ENCODE measurements at regions not wholly inside any gene's neighbourhood (a gene's known extent, or its start where the extent isn't known, plus 50 kb on each side); places are given as distances from the start of the nearest gene placed in this dataset.

DNA sequence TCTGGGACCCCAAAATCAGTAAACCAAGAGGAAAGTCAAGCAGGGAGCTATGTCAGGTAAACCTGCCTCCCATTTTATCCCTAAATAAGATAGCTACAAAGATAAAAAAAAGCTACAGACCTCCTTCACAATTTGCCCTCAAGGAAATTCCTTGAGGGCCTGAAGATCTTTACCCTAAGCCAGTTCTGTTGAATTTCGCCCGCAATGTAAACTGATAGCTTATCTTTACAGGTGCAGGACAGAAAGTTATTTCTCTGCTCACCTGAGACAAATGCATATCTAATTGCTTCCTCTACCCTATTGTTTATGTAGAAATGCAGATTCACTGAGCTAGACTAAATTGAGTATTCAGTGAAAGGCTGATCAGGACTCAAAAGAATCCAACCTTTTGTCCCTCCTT, 153.4 kb upstream of the CHRM3 start:
- Histone ChIP-seq H3K27ac (ENCODE audit: low read depth, low read length) (no peak overlapping the region), H3K4me2 (ENCODE audit: low read depth, low read length, poor library complexity, severe bottlenecking) (no peak overlapping the region), H3K9ac (ENCODE audit: low read length) (no peak overlapping the region), H2AFZ (ENCODE audit: low read depth, low read length, severe bottlenecking) (no peak overlapping the region), H3K9me3 (ENCODE audit: insufficient read depth, low read length) (no peaks in the 10 kb centered on the region), H3F3A (ENCODE audit: insufficient read depth) (no peaks in the 10 kb centered on the region), H3K79me2 (ENCODE audit: insufficient read depth, low read length) (no peaks in the 10 kb centered on the region), H4K20me1 (ENCODE audit: low read depth, low read length) (no peaks in the 10 kb centered on the region), H3K9me2 (replicated peaks; ENCODE audit: insufficient read depth, low read length) (no peaks in the 10 kb centered on the region), H3K4me3 (ENCODE audit: insufficient read depth, low read length, poor library complexity, severe bottlenecking) (no peak overlapping the region), H3K27me3 (ENCODE audit: low read length) (no peaks in the 10 kb centered on the region), H3K36me3 (ENCODE audit: low read length) (no peaks in the 10 kb centered on the region)
- no peak for TF ChIP-seq EZH2phosphoT487 (conservative IDR thresholded peaks at IDR 0.05; ENCODE audit: low read length)
- TF ChIP-seq, protein P1, sequence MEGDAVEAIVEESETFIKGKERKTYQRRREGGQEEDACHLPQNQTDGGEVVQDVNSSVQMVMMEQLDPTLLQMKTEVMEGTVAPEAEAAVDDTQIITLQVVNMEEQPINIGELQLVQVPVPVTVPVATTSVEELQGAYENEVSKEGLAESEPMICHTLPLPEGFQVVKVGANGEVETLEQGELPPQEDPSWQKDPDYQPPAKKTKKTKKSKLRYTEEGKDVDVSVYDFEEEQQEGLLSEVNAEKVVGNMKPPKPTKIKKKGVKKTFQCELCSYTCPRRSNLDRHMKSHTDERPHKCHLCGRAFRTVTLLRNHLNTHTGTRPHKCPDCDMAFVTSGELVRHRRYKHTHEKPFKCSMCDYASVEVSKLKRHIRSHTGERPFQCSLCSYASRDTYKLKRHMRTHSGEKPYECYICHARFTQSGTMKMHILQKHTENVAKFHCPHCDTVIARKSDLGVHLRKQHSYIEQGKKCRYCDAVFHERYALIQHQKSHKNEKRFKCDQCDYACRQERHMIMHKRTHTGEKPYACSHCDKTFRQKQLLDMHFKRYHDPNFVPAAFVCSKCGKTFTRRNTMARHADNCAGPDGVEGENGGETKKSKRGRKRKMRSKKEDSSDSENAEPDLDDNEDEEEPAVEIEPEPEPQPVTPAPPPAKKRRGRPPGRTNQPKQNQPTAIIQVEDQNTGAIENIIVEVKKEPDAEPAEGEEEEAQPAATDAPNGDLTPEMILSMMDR (IDR thresholded peaks at IDR 0.05; ENCODE audit: insufficient read depth, low read length, poor library complexity, severe bottlenecking) = no peak

DNA sequence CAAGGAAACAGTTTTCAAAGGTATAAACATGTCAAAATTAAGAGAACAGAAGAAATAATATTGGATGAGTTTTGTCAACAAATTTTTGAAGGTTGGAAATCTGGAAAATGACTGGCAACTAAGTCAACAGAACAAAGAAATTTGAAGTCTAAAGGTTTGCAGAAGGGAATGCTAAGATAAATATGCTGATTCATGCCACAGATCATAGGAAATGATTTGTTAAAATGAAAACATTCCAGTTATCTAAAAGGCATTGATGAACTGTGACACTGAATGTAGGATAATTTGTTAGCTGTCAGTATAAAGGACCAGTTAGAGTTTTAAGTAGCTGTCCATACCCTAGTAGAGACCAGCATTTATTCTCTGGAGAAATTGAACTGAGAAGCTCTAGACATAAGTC, 157.9 kb upstream of the CHRM3 start:
- Histone ChIP-seq H2AFZ (ENCODE audit: low read depth, low read length, severe bottlenecking) (no peak overlapping the region), H3K9me3 (ENCODE audit: insufficient read depth, low read length) (no peaks in the 10 kb centered on the region), H3K4me2 (ENCODE audit: low read depth, low read length, poor library complexity, severe bottlenecking) (no peak overlapping the region), H4K20me1 (ENCODE audit: low read depth, low read length) (no peaks in the 10 kb centered on the region), H3K79me2 (ENCODE audit: insufficient read depth, low read length) (no peaks in the 10 kb centered on the region), H3K9me2 (replicated peaks; ENCODE audit: insufficient read depth, low read length) (no peaks in the 10 kb centered on the region), H3K4me3 (ENCODE audit: insufficient read depth, low read length, poor library complexity, severe bottlenecking) (no peak overlapping the region), H3K27me3 (ENCODE audit: low read length) (no peaks in the 10 kb centered on the region), H3K27ac (ENCODE audit: low read depth, low read length) (no peak overlapping the region), H3K9ac (ENCODE audit: low read length) (no peak overlapping the region), H3F3A (ENCODE audit: insufficient read depth) (no peaks in the 10 kb centered on the region), H3K36me3 (ENCODE audit: low read length) (no peaks in the 10 kb centered on the region)
- TF ChIP-seq, protein P1 (IDR thresholded peaks at IDR 0.05; ENCODE audit: insufficient read depth, low read length, poor library complexity, severe bottlenecking) = no peak
- TF ChIP-seq EZH2phosphoT487 (conservative IDR thresholded peaks at IDR 0.05; ENCODE audit: low read length) = no peak

DNA sequence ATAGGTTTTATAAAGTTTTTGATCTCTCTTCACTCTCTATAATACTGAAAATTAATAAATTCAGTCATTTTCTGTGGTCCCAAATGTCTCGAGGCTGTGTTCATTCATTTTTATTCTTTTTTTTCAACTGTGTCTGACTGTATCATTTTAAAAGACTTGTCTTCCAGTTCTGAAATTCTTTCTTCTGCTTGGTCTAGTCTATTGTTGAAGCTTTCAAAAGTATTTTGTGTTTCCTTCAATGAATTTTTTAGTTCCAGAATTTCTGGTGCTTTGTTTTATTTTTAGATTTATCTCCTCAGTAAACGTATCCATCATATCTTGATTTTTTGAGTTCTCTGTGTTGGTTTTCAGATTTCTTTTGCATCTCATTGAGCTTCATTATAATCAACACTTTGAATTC, 161.0 kb upstream of the CHRM3 start:
- H3K27me3 ChIP-seq (ENCODE audit: low read length) = no peaks in the 10 kb centered on the region
- no peaks in the 10 kb centered on the region for H3K79me2 ChIP-seq (ENCODE audit: insufficient read depth, low read length)
- H3F3A ChIP-seq (ENCODE audit: insufficient read depth) = no peaks in the 10 kb centered on the region
- H3K27ac ChIP-seq (ENCODE audit: low read depth, low read length) = no peak overlapping the region
- no peak overlapping the region for H2AFZ ChIP-seq (ENCODE audit: low read depth, low read length, severe bottlenecking)
- H3K9me2 ChIP-seq (replicated peaks; ENCODE audit: insufficient read depth, low read length) = no peaks in the 10 kb centered on the region
- no peak overlapping the region for H3K4me3 ChIP-seq (ENCODE audit: insufficient read depth, low read length, poor library complexity, severe bottlenecking)
- H3K36me3 ChIP-seq (ENCODE audit: low read length) = no peaks in the 10 kb centered on the region
- no peaks in the 10 kb centered on the region for H4K20me1 ChIP-seq (ENCODE audit: low read depth, low read length)
- TF ChIP-seq EZH2phosphoT487 (conservative IDR thresholded peaks at IDR 0.05; ENCODE audit: low read length) = no peak
- TF ChIP-seq, protein P1 (IDR thresholded peaks at IDR 0.05; ENCODE audit: insufficient read depth, low read length, poor library complexity, severe bottlenecking) = no peak
- no peak overlapping the region for H3K9ac ChIP-seq (ENCODE audit: low read length)
- no peak overlapping the region for H3K4me2 ChIP-seq (ENCODE audit: low read depth, low read length, poor library complexity, severe bottlenecking)
- H3K9me3 ChIP-seq (ENCODE audit: insufficient read depth, low read length) = no peaks in the 10 kb centered on the region

DNA sequence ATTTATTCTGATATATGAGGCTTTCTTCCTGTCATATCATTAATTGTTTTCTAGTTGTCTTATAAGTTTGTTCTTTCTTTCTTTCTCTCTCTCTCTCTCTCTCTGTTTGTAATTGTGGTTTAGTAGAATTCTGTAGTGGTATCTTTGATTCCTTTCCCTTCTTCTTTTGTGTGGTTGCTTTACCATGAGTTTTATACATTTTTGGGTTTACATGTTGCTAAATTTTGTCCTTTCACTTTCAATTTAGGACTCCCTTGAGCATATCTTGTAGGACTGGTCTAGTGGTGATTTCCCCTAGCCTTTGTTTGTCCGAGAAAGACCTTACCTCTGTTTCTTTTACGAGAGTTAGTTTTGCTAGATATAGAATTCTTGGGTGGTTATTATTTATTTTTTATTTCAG, 162.3 kb upstream of the CHRM3 start:
- Histone ChIP-seq H3K9me2 (replicated peaks; ENCODE audit: insufficient read depth, low read length) (no peaks in the 10 kb centered on the region), H3K4me3 (ENCODE audit: insufficient read depth, low read length, poor library complexity, severe bottlenecking) (no peak overlapping the region), H3K36me3 (ENCODE audit: low read length) (no peaks in the 10 kb centered on the region), H3F3A (ENCODE audit: insufficient read depth) (no peaks in the 10 kb centered on the region), H3K27ac (ENCODE audit: low read depth, low read length) (no peak overlapping the region), H3K4me2 (ENCODE audit: low read depth, low read length, poor library complexity, severe bottlenecking) (no peak overlapping the region), H3K9ac (ENCODE audit: low read length) (no peak overlapping the region), H3K9me3 (ENCODE audit: insufficient read depth, low read length) (no peaks in the 10 kb centered on the region), H4K20me1 (ENCODE audit: low read depth, low read length) (no peaks in the 10 kb centered on the region), H3K79me2 (ENCODE audit: insufficient read depth, low read length) (no peaks in the 10 kb centered on the region), H3K27me3 (ENCODE audit: low read length) (no peaks in the 10 kb centered on the region), H2AFZ (ENCODE audit: low read depth, low read length, severe bottlenecking) (no peak overlapping the region)
- TF ChIP-seq, protein P1 (IDR thresholded peaks at IDR 0.05; ENCODE audit: insufficient read depth, low read length, poor library complexity, severe bottlenecking) = no peak
- TF ChIP-seq EZH2phosphoT487 (conservative IDR thresholded peaks at IDR 0.05; ENCODE audit: low read length) = no peak
